ENCODE measurements at regions not wholly inside any gene's neighbourhood (a gene's known extent, or its start where the extent isn't known, plus 50 kb on each side); places are given as distances from the start of the nearest gene placed in this dataset.

GRCh38 chr4:147044241-147044640, 98.6 kb upstream of the TTC29 start:
- Mint-ChIP-seq H3K27me3 (peaks cover 28 to 40% of the 10 kb centered on the region in 2 donors), H3K4me1 (no peaks in the 10 kb centered on the region), H3K4me3 (no peak overlapping the region), H3K27ac (no peak overlapping the region), H3K36me3 (no peaks in the 10 kb centered on the region), H3K9me3 (peaks cover 0 to 3% (median 0%) of the 10 kb centered on the region in 3 donors)
- 10% methylated on average over 2 of the region's 4 CpGs for WGBS (ENCODE audit: insufficient coverage)
- peaks cover 0 to 3% of the 10 kb centered on the region in 2 experiments for H3K27me3 ChIP-seq (replicated peaks in 1 of 2; ENCODE audit: control insufficient read depth in 2 of 2, extremely low read depth in 1 of 2, insufficient read depth in 2 of 2, low read length in 1 of 2)
- ATAC-seq (replicated peaks in 1 of 4) (no peak), DNase-seq (no peak)
- no peaks in the 10 kb centered on the region for H3K9me3 ChIP-seq
- H3K4me3 ChIP-seq (ENCODE audit: control insufficient read depth in 1 of 2, extremely low read depth in 1 of 2, low read length in 1 of 2), result no peak overlapping the region
- H3K36me3 ChIP-seq (ENCODE audit: control insufficient read depth in 2 of 2, extremely low read depth in 1 of 2, insufficient read depth in 1 of 2, low read length in 1 of 2), result no peaks in the 10 kb centered on the region
- H3K27ac ChIP-seq (ENCODE audit: low read length), result no peak overlapping the region
- no peaks in the 10 kb centered on the region for H3K4me1 ChIP-seq (ENCODE audit: control insufficient read depth in 1 of 2, extremely low read depth in 1 of 2, insufficient read depth in 2 of 2, low read length in 2 of 2)
- ChIA-PET CTCF (no interaction called here), POLR2A (interaction anchor here in 1 of 2 donors (0.6 kb wide), 1 partner anchor 64 kb away, joined by 3 read pairs; no protein-coding TSS in a partner anchor)

GRCh38 chr4:147049946-147050345, 104.3 kb upstream of the TTC29 start:
- Mint-ChIP-seq H3K9me3 (peaks cover 0 to 6% (median 0%) of the 10 kb centered on the region in 3 donors), H3K27ac (no peak overlapping the region), H3K4me3 (no peak overlapping the region), H3K36me3 (no peaks in the 10 kb centered on the region), H3K27me3 (peaks cover 34 to 41% of the 10 kb centered on the region in 2 donors), H3K4me1 (no peaks in the 10 kb centered on the region)
- Histone ChIP-seq H3K4me3 (ENCODE audit: control insufficient read depth in 1 of 2, extremely low read depth in 1 of 2, low read length in 1 of 2) (no peak overlapping the region), H3K4me1 (ENCODE audit: control insufficient read depth in 1 of 2, extremely low read depth in 1 of 2, insufficient read depth in 2 of 2, low read length in 2 of 2) (no peaks in the 10 kb centered on the region), H3K27ac (ENCODE audit: low read length) (no peak overlapping the region), H3K36me3 (ENCODE audit: control insufficient read depth in 2 of 2, extremely low read depth in 1 of 2, insufficient read depth in 1 of 2, low read length in 1 of 2) (no peaks in the 10 kb centered on the region), H3K27me3 (replicated peaks in 1 of 2; ENCODE audit: control insufficient read depth in 2 of 2, extremely low read depth in 1 of 2, insufficient read depth in 2 of 2, low read length in 1 of 2) (no peaks in the 10 kb centered on the region), H3K9me3 (no peaks in the 10 kb centered on the region)
- ATAC-seq (replicated peaks in 1 of 4) (no peak), DNase-seq (no peak)
- ChIA-PET POLR2A (no interaction called here), CTCF (no interaction called here)
- 86% methylated on average over 2 of the region's 5 CpGs for WGBS (ENCODE audit: insufficient coverage)

- Histone ChIP-seq H3K9me3 (no peaks in the 10 kb centered on the region), H3K27ac (ENCODE audit: low read length) (no peak overlapping the region), H3K36me3 (ENCODE audit: control insufficient read depth in 2 of 2, extremely low read depth in 1 of 2, insufficient read depth in 1 of 2, low read length in 1 of 2) (no peaks in the 10 kb centered on the region), H3K27me3 (replicated peaks in 1 of 2; ENCODE audit: control insufficient read depth in 2 of 2, extremely low read depth in 1 of 2, insufficient read depth in 2 of 2, low read length in 1 of 2) (no peaks in the 10 kb centered on the region), H3K4me1 (ENCODE audit: control insufficient read depth in 1 of 2, extremely low read depth in 1 of 2, insufficient read depth in 2 of 2, low read length in 2 of 2) (no peaks in the 10 kb centered on the region), H3K4me3 (ENCODE audit: control insufficient read depth in 1 of 2, extremely low read depth in 1 of 2, low read length in 1 of 2) (no peak overlapping the region)
- H3K4me1 Mint-ChIP-seq, result no peaks in the 10 kb centered on the region
- peaks cover 32 to 41% of the 10 kb centered on the region in 2 donors for H3K27me3 Mint-ChIP-seq
- H3K9me3 Mint-ChIP-seq, result peaks cover 0 to 6% (median 0%) of the 10 kb centered on the region in 3 donors
- ATAC-seq (replicated peaks in 1 of 4) (no peak), DNase-seq (no peak)
- POLR2A ChIA-PET, result no interaction called here
- H3K36me3 Mint-ChIP-seq, result no peaks in the 10 kb centered on the region
- H3K4me3 Mint-ChIP-seq, result no peak overlapping the region
- CTCF ChIA-PET, result no interaction called here
- H3K27ac Mint-ChIP-seq, result no peak overlapping the region
- WGBS (ENCODE audit: insufficient coverage), result 80% methylated on average over 1 of the region's 2 CpGs
Measured at GRCh38 chr4:147050356-147050765, 104.7 kb upstream of the TTC29 start.

GRCh38 chr4:147052361-147052760, 106.7 kb upstream of the TTC29 start:
- Mint-ChIP-seq H3K4me1 (peaks cover 6 to 8% (median 6%) of the 10 kb centered on the region in 3 donors), H3K27me3 (peaks cover 18 to 28% of the 10 kb centered on the region in 2 donors), H3K9me3 (peaks cover 0 to 6% (median 0%) of the 10 kb centered on the region in 3 donors), H3K27ac (no peak overlapping the region), H3K4me3 (no peak overlapping the region), H3K36me3 (no peaks in the 10 kb centered on the region)
- Histone ChIP-seq H3K4me3 (ENCODE audit: control insufficient read depth in 1 of 2, extremely low read depth in 1 of 2, low read length in 1 of 2) (no peak overlapping the region), H3K9me3 (no peaks in the 10 kb centered on the region), H3K27ac (ENCODE audit: low read length) (no peak overlapping the region), H3K27me3 (replicated peaks in 1 of 2; ENCODE audit: control insufficient read depth in 2 of 2, extremely low read depth in 1 of 2, insufficient read depth in 2 of 2, low read length in 1 of 2) (no peaks in the 10 kb centered on the region), H3K36me3 (ENCODE audit: control insufficient read depth in 2 of 2, extremely low read depth in 1 of 2, insufficient read depth in 1 of 2, low read length in 1 of 2) (no peaks in the 10 kb centered on the region), H3K4me1 (ENCODE audit: control insufficient read depth in 1 of 2, extremely low read depth in 1 of 2, insufficient read depth in 2 of 2, low read length in 2 of 2) (no peaks in the 10 kb centered on the region)
- 71% methylated on average over 1 of the region's 2 CpGs for WGBS (ENCODE audit: insufficient coverage)
- ChIA-PET POLR2A (no interaction called here), CTCF (no interaction called here)
- DNase-seq, result no peak
- ATAC-seq (replicated peaks in 1 of 4), result no peak

GRCh38 chr4:147054228-147054872, 108.7 kb upstream of the TTC29 start:
- Histone ChIP-seq H3K4me3 (ENCODE audit: control insufficient read depth in 1 of 2, extremely low read depth in 1 of 2, low read length in 1 of 2) (no peak overlapping the region), H3K9me3 (no peaks in the 10 kb centered on the region), H3K27ac (ENCODE audit: low read length) (no peak overlapping the region), H3K27me3 (replicated peaks in 1 of 2; ENCODE audit: control insufficient read depth in 2 of 2, extremely low read depth in 1 of 2, insufficient read depth in 2 of 2, low read length in 1 of 2) (no peaks in the 10 kb centered on the region), H3K4me1 (ENCODE audit: control insufficient read depth in 1 of 2, extremely low read depth in 1 of 2, insufficient read depth in 2 of 2, low read length in 2 of 2) (no peaks in the 10 kb centered on the region), H3K36me3 (ENCODE audit: control insufficient read depth in 2 of 2, extremely low read depth in 1 of 2, insufficient read depth in 1 of 2, low read length in 1 of 2) (no peaks in the 10 kb centered on the region)
- ATAC-seq (replicated peaks in 1 of 4) (no peak), DNase-seq (no peak)
- peaks cover 0 to 2% (median 0%) of the 10 kb centered on the region in 3 donors for H3K9me3 Mint-ChIP-seq
- H3K27me3 Mint-ChIP-seq, result peaks cover 15 to 17% of the 10 kb centered on the region in 2 donors
- ChIA-PET POLR2A (no interaction called here), CTCF (no interaction called here)
- H3K27ac Mint-ChIP-seq, result no peak overlapping the region
- H3K36me3 Mint-ChIP-seq, result no peaks in the 10 kb centered on the region
- H3K4me1 Mint-ChIP-seq, result peaks cover 12 to 14% (median 12%) of the 10 kb centered on the region in 3 donors
- 80% methylated on average over 1 of the region's 2 CpGs for WGBS (ENCODE audit: insufficient coverage)
- H3K4me3 Mint-ChIP-seq, result no peak overlapping the region

GRCh38 chr4:147056940-147057610, 111.4 kb upstream of the TTC29 start:
- Histone ChIP-seq H3K9me3 (no peaks in the 10 kb centered on the region), H3K4me1 (ENCODE audit: control insufficient read depth in 1 of 2, extremely low read depth in 1 of 2, insufficient read depth in 2 of 2, low read length in 2 of 2) (no peaks in the 10 kb centered on the region), H3K36me3 (ENCODE audit: control insufficient read depth in 2 of 2, extremely low read depth in 1 of 2, insufficient read depth in 1 of 2, low read length in 1 of 2) (no peaks in the 10 kb centered on the region), H3K4me3 (ENCODE audit: control insufficient read depth in 1 of 2, extremely low read depth in 1 of 2, low read length in 1 of 2) (peak overlapping the region; percentile 10 to 26), H3K27ac (ENCODE audit: low read length) (peak overlapping the region; percentile 11), H3K27me3 (replicated peaks in 1 of 2; ENCODE audit: control insufficient read depth in 2 of 2, extremely low read depth in 1 of 2, insufficient read depth in 2 of 2, low read length in 1 of 2) (no peaks in the 10 kb centered on the region)
- H3K9me3 Mint-ChIP-seq, result no peaks in the 10 kb centered on the region
- H3K4me3 Mint-ChIP-seq, result peak overlapping the region; percentile 76 to 85 (median 81)
- no peaks in the 10 kb centered on the region for H3K36me3 Mint-ChIP-seq
- DNase-seq (peak in 1 of 35 experiments; percentile 13), ATAC-seq (replicated peaks in 1 of 4) (peak in 1 of 4 experiments; percentile 63)
- H3K27me3 Mint-ChIP-seq, result peaks cover 4 to 9% of the 10 kb centered on the region in 2 donors
- H3K27ac Mint-ChIP-seq, result peak overlapping the region; percentile 93 to 94
- ChIA-PET POLR2A (no interaction called here), CTCF (interaction anchor here in 1 of 2 donors (0.6 kb wide), 1 partner anchor 139 kb away, joined by 3 read pairs; no protein-coding TSS in a partner anchor)
- peaks cover 12 to 14% (median 12%) of the 10 kb centered on the region in 3 donors for H3K4me1 Mint-ChIP-seq
- WGBS (ENCODE audit: insufficient coverage), result no CpG with 5 or more reads among the region's 3 CpGs
